ENCODE measurements at regions not wholly inside any gene's neighbourhood (a gene's known extent, or its start where the extent isn't known, plus 50 kb on each side); places are given as distances from the start of the nearest gene placed in this dataset.
"Not testable (repeated sequence)": the region's sequence is repeated elsewhere in the genome, so short reads cannot be mapped to it uniquely, and the experiment has no call there.

DNA sequence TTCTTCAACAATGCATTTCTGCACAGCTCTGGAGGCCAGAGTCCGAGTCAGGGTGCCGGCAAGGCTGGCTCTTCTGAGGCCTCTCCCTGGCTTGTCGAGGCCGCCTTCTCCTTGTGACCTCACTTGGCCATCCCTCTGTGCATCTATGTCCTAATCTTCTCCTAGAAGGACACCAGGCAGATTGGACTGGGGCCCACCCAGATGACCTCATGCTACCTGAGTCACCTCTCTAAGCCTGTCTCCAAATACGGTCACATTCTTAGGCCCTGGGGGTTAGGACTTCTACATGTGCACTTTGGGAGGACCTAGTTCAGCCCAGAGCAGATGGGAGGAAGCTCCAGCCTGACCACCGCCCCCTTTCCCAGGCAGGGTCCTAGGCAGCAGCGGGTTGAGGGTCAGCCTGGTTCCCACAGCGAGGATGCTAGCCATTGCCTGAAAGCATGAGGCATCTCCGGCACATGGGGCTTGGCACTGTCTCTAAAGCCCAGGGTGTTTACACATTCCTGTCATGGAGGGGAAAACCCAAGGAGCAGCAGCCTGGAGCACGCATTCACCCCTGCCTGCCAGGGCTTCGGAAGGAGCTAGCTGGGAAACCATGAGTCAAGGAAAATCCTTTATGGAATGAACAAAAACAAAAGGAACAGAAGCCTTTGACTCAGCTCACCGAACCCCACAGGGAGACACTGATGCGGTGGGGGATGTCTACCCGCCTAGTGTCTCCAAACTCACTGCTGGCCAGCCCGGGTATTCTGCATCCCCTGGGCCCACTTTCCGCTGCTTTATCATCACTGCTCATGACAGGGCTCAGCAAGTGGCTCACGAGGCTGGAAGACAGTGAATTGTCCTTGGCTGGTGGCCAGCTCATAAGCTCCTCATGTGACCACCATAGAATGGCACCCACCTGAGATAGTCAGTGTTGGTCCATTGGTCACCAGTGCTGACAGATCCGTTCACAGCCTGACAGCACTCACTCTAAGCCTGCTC, 140.2 kb upstream of the ZNF469 start:
- DNase-seq (ENCODE audit: low spot score): not testable (repeated sequence)

DNA sequence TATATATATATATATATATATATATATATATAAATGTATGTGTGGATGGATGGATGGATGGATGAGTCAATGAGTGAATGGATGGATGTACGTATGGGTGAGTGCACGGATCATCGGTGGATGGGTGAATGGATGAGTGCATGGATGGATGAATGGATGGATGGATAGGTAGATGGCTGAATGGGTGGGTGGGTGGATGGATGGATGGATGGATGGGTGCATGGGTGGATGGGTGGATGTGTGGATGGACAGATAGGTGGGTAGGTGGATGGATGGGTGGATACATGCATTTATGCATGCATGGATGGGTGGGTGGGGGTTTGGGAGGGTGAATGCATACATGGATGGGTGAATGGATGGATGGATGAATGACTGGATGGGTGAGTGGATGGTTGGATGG, 138.8 kb upstream of the ZNF469 start:
- not testable (repeated sequence) for DNase-seq (ENCODE audit: low spot score)

DNA sequence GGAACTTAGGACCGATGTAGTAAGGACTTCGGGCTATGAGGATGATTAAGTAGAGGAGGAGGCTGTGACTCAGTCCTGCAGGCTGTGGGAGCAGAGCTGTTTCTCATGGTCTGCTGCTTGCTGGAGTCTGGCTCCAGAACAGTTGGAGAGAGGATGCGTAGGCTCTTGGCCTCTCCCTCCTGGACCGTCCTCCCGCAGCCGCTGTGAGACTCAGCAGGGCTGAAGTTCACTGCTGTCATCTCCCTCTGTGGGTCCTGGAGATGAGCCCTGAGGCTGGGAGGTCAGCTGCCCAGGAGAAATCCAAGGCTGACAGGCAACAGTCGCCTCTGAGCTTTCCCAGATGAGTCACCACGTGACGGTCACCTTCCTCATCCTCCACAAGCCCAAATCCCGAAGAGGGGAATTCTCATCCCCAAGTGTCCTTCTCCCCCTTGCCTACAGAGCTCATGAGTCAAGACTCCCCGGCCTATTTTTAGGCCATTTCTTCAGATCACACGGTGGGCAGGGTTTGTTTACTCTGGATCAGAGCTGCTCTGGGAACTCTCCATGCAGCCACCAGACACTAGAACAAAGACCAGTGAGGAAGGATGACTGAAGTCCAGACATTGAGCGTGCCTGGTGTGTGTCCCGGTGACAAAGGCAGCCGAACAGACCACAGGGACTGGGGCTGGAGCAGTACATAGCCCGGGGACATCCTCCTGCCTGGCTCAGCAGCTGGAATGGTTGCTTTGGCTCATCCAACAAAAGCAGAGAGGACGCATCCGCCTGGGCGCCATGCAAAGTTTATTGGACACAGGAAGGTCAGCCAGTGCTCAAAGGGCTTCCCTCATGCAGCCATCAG, 137.3 kb upstream of the ZNF469 start:
- DNase-seq (ENCODE audit: low spot score): peak; percentile 60

DNA sequence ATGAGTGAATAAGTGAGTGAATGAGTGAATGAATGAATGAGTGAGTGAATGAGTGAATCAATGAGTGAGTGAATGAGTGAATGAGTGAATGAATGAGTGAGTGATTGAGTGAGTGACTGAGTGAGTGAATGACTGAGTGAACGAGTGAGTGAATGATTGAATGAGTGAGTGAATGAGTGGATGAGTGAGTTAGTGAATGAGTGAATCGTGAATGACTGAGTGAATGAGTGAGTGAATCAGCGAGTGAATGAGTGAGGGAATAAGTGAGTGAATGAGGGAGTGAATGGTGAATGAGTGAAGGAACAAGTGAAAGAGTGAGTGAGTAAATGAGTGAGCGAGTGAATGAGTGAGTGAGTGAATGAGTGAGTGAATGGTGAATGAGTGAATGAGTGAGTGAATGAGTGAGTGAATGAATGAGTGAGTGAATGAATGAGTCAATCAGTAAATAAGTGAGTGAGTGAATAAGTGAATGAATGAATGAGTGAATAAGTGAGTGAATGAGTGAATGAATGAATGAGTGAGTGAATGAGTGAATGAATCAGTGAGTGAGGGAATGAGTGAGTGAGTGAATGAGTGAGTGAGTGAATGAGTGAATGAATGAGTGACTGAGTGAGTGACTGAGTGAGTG, 135.7 kb upstream of the ZNF469 start:
- not testable (repeated sequence) for DNase-seq (ENCODE audit: low spot score)

DNA sequence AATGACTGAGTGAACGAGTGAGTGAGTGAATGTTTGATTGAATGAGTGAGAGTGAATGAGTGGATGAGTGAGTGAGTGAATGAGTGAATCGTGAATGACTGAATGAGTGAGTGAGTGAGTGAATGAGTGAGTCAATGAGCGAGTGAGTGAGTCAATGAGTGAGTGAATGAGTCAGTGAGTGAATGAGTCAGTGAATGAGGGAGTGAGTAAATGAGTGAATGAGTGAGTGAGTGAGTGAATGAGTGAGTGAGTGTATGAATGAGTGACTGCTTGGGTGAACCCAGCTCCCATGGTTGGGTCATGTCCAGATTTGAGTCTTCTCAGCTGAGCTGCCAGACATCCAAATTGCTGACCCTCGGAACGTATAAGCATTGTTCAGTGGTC, 135.2 kb upstream of the ZNF469 start:
- not testable (repeated sequence) for DNase-seq (ENCODE audit: low spot score)

DNA sequence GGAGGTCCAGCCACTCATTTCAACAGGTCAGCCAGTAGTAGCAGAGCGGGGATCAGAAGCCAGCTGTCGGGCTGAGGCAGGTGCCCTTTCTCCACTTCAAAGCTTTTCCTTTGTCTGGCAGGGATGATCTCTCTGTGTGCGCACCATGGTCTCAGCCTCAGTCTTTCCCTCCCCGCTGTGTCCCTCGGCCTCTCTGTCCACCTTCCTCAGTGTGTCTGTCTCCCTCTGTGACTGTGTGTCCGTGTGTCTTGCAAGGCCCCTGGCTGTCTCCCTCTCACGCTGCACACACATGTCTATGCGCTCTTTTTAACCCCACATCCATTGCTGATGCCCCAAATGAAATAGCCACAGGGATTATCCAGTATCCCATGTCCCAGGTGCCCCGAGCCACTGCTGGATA, 134.0 kb upstream of the ZNF469 start:
- DNase-seq (ENCODE audit: low spot score): not testable (repeated sequence)

DNA sequence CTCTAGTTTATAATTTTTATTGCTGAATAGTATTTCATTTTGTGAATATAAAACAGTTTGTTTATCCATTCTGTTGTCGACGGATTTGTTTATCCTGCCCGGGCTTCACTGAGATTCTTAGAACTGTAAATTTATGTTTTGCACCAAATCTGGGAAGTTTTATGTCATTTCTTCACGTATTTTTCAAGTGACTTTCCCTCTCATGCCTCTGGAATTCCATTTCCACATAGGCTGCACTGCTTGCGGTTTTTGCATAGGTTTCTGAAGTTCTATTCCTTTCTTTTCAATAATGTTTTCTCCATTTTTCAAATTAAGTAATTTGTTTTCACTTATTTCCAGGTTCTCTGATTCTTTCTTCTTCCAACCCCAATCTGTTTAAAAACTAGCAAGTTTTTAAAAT, 132.4 kb upstream of the ZNF469 start:
- not testable (repeated sequence) for DNase-seq (ENCODE audit: low spot score)

DNA sequence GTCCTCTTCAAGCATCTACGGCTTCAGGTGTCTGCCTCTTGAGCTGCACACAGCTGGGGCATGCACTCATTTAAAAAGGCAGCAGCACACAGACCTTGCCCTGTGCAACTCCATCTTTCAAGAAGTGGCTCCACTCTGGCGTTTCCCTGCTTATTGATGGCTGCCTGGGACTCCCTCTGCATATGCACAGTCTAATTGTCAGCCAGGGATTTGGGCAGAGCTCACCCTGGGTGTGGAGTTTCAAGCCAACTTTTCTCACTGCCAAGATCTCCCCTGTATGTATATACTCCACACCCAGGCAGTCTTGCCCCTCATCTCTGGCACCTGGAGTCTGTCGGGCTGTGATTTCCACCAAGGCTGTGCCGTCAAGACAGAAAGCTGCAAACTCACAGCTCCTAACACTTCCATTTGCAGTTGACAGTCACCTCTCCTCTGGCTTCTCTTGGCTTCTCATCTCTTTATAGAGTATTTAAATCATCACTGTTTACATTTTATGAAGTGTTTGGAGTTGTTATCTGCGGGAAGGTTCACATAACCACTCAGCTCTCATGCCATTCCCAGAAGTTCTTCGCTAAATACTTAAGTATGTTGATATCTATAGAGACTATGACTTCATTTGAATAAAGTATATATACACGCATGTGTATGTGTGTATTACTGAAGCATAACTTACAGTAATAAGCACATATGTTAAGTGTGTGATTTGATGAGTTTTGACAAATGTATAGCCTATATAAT, 130.5 kb upstream of the ZNF469 start:
- DNase-seq (ENCODE audit: low spot score): not testable (repeated sequence)

DNA sequence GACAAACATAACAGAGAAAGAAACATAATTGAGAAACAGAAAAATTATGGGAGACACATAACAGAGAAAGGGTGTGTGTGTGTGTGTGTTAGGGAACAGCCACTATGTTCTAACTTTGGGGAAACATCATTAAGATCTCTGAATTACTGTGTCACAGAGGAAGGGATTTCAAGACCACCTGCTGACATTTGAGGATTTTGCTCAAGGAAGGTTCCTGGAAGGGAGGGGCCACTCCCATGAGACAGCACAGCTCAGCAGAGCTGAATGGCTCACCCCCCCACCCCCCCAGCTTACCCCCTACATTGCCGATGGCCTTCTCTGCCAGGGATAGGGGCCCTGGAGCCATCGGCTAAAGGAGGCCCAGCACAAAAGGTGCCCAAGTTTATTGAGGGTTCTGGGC, 124.6 kb upstream of the ZNF469 start:
- not testable (repeated sequence) for DNase-seq (ENCODE audit: low spot score)

DNA sequence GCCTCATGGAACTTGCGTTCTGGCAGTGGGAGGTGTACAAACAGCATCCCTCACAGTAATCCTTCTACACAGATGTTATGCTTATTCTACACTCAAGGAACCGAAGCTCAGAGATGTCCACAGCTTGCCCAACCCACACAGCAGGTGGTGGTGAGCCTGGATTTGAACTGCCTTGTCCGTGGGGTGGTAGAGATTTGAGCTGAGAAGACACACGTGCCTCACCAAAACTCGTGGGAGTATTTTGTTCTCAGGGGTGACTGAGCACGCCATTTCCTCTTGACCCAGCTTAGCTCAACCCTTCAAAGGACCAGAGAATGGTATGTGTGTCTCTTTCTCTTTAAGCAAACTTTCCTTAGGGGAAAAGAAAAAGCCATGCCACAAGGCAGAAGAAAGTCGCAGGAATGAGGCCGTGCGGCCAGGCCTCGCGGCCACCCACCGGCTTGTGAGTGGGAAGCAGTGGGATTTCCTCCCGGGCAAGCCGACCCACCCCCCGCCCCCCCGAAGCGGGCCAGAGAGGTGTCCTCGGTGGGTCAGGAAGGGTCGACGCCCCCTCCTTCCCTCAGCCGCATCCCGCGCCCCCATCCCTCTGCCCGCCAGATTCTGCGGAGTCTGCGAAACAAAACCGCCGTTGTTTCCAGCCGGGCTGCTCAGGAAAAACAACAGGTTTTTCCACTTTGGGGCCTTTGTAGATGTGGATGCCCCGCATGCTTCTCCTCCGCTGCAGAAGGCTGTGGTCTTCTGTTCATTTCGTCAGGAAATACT, 123.8 kb upstream of the ZNF469 start:
- DNase-seq (ENCODE audit: low spot score): not testable (repeated sequence)

DNA sequence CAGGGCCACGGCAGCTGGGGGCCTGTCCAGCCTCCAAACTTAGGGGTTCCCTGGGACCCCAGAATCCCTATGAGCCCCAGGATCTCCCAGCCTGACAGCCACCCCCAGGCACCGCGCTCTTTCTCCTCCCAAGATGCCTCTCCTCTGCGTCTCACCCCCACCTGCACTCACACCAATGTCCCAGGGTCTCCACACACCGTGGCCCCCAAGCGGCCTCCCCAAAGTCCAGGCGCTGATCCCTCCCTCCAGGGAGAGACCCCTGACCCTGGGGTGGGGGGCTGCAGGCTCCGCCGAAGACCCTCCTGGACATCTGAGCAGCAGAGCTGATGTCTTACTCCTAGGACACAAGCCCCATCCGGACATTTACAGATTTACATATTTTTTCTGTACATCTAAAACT, 123.2 kb upstream of the ZNF469 start:
- not testable (repeated sequence) for DNase-seq (ENCODE audit: low spot score)

DNA sequence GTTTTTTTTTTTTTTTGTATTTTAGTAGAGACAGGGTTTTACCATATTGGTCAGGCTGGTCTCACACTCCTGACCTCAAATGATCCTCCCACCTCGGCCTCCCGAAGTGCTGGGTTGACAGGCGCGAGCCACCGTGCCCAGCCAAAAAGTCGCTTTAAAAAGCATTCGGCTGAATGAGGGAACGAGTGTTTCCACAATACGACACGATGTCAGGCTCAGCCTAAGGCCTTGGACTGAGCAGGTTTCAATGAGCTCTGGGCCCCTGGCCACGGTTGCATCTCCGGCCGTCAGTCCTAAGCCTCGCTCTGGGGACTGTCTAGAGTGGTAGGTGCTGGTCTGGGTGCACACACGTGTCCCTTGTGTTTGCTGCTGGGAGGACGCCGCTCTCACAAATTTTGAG, 122.6 kb upstream of the ZNF469 start:
- not testable (repeated sequence) for DNase-seq (ENCODE audit: low spot score)

DNA sequence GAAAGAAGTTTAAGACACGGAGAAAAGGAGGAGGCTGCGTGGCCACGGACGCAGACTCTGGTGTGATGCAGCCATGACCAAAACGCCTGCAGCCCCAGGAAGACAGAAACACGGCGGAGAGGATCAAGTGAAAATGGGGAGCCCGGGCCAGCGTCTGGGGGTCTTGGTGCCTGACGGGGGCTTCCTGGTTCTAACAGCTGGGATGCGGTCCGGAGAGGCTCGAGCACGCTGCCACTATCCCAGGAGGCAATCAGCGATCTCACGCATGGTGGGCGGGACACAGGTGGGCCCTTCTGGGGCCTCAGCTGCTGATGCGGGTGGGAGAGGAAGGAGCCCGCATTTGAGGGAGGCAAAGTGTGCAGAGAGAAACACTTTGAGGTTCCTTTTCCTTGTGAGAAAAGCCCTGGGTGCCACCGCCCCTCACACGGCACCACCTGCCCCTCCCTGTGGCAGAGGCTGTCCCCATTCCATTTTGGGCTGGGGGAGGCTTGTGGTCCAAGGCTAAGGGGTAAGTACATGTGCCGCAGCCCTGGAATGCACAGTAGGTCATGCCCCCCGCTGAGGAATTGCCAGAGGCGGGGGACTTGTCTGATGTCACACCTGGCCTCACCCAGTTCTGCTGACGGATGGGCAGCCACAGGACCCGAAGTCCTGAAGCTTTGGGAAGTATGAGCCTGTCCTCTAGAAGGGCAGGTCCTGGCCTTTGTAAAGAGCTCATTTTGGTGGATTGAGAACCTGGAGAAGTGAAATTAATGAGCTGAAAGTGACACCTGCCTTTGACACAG, 121.7 kb upstream of the ZNF469 start:
- DNase-seq (ENCODE audit: low spot score): not testable (repeated sequence)

DNA sequence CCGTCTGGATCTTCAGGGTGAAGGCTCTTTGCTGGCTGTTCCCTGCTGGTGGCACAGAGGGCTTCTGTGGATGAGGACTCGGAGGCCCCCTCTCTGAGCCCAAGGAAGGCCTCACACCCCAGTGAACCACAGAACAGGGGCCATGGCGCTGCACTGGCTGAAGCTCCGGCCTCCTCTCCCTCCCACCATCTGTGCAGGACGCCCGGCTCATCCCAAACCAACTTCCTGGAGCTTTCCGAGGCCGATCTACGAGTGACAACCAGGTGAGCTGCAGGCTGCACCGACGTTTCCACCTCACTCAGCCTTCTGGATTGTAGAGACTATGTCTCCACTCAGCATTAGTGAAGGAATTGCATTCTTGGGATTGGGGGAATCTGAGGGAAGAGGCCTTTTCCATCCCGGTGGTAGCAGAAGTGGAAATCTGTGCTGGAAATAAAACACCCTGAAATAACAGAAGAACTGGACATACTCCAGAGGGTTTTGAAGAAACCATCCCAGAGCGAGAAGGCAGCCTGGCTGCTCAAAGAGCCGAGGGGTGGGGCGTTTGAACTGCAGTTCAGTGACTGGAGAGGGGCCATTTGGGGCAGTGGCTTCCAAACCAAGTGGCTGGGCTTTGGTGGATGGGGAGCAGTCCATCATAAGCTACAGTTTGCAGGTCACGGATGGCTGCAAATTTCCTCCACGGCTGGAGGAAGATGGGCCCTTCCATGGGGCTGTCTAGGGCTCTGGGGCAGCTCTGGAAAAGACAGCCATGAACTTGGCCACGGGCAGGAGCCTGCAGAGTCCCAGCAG, 120.7 kb upstream of the ZNF469 start:
- not testable (repeated sequence) for DNase-seq (ENCODE audit: low spot score)

DNA sequence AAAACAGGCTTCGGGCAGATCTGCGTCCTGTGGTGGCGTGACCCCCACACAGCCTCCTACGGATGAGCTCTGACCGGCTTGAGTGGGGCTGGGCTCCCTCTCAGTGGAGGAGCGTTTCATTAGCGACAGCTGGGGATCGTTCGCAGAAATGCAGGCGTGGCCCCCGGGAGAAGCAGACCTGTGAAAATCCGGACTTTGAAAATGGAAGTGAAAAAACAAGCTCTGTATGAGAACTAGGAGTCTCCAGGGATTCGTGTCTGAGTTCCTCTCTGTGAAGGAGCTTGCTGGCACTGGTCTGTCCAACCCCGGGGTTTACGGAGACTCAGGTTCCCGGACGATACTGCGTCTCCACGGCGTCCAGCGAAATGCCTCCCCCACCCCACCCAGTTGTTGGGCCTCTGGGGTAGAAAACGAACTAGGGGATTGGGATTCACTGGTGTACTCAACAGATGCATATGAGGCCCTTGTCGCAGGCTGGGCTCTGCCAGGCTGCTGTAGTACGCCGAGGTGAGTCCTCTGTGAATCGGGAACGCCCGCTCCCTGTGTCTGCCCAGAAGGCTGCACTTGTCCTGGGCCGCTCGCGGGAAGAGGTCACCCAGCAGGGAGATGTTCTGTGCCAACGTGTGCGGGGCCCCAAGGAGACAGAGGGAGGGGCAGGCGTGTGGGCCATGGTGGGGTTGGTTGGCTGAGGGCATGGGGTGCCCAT, 119.7 kb upstream of the ZNF469 start:
- peak; percentile 55 for DNase-seq (ENCODE audit: low spot score)

DNA sequence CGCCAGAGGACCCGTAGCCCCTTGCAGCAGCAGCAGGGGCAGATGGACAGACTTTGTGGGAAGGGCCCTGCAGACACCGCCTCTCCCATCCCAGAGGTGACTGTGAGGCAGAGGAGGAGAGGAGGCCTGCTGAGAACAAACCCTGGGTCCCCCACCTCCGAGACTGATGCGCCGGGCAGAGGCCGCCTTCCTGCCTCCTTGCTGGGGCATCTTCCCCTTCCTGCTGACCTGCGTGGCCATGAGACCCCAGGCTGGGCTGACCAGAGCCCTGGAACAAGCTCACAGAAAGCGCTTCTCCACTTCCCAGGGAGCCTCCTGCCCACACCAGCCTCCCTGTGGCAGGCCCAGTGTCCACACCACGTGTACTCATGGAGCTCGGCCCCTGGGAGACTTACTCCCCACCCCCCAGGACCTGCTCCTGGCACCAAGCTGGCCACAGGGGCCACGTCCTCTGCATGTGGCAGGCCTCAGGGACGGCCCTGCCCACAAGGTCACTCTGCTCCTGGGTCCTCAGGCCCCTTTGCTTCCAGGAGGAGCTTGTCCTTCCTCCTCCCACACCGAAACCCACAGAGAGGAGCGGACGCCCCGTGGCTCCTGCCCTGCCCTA, 119.0 kb upstream of the ZNF469 start:
- DNase-seq (ENCODE audit: low spot score): not testable (repeated sequence)

DNA sequence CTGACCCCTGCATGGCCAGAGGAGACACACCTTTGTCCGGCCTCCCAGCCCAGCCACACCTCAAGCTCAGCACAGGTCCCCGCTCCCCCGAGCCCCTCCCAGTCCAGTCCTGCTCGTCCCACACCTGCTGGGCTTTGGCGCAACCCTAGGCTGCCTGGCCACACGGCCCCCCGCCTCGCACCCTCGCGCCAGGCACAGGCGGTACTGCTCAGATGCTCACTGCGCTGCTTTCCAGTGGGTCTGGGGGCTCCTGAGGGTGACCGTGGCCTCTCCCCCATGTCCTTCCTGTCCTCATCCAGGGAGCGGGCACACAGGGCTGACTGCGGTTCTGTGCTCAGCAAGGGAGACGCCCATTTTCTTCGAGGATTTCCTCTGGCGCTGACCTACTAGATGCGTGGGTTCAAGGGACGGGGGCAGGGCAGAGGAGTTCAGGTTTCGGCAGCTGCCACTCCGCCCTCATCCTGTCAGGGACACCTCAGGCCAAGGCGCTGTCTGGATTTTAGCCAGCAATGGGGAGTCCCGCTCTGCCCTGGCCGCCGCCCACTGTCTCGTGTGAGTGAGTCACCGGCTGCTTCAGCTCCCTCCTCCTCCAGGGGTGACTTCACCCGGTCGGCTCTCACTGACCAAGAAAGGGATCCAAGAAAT, 118.0 kb upstream of the ZNF469 start:
- no peak for DNase-seq (ENCODE audit: low spot score)
